NCI-H526 treated with DMSO at 0.1 percent for 48 hours (cell line): ENCODE measurements at regions not wholly inside any gene's neighbourhood (a gene's known extent, or its start where the extent isn't known, plus 50 kb on each side); places are given as distances from the start of the nearest gene placed in this dataset.

Experiments
- DNase-seq: peaks from one replicate; lab custom pipeline; 2025; lab: John Stamatoyannopoulos, UW

DNA sequence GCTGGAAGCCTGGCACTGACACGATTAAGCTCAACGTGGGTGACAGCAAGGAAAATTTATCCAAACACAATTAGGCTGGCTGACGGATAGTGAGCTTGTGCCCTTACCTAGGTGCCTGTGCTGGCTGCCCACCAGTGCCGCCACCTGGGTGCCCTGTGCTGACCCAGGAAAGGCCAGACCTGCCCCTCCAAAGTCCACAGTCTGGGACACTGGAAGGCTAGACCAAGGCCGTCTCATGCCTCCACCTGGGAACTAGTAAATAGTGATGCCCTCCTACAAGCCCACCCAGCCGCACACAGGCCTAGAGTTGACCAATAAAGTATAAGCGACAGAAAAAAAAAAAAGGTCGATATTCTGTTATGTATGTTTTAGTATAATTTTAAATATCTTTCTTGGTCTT, 142.6 kb upstream of the MCHR2 start:
- DNase-seq, result no peak

GRCh38 chr6:100135977-100136376, 142.0 kb upstream of the MCHR2 start:
- DNase-seq, result no peak

- no peak for DNase-seq
Observed at GRCh38 chr6:100134703-100135102, 140.7 kb upstream of the MCHR2 start.

DNA sequence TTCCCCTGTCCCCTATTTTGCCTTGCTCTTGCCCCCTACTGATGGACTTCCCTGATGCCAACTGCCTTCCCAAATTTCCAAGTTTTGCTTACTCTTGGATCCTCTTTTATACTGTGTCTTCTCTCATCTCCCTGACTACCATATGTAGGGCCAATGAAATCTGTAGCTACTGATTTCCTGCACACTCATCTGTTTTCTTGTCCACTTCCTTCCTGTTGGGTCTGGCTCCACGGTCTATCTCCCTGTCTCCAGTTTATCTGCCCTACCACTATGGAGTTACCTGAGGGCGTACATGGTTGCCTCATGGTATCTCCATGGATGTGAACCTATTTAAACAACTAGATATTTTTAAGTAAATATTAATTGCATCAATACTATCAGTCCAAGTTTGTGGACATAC, 140.3 kb upstream of the MCHR2 start:
- no peak for DNase-seq

DNA sequence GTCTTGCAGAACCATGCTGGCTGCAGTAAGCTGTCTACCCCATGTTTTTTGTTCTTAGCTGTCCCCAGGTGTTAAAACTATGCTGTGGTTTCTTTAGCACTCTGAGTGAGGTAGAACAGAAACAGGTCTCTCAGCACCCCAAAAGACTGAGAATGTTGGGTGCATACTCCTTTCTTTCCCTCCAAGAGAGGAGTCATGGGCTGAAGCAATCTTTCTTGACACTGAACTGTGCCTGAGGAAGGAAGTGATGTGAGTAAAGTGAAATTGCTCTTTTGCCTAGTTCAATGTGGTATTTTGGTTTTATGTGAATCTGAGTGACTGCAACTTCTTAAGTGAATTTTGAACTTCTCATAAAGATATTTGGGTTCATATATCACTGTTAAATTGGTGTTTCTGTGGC, 138.0 kb upstream of the MCHR2 start:
- DNase-seq, result no peak

- no peak for DNase-seq
Observed at GRCh38 chr6:100130630-100131029, 136.6 kb upstream of the MCHR2 start.

DNA sequence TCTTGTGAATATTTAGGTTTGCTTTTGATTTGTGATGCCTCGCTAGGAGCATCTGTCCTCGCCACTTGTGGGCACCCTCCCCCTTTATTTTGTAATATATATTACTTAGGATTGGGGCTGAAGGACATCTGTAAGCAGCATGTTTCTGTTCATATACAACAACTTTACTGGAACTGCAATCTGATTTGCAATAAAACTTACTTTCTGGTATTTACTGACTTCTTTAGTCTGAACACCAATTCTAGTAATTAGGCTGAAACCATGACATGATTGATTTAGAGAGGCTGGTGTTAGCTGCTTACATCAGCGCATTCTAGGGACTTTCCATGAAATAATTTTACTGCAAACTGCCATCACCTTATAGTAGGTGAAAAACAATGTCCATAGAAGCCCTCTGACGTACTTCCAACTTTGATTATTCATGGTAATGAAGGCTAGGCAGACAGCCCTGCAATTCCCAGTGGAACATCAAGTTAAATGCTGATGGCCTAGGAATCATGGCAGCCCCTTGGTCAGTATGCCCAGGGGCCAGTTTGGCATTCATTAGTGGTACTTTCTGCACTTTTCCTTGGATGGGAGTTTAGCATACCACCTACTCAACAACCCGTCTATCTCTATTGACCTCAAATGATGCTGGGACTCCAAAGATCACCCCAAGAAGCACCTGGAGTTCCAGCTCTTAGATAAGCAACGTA, 132.9 kb upstream of the MCHR2 start:
- DNase-seq, result no peak

- no peak for DNase-seq
Observed at GRCh38 chr6:100121854-100122609, 128.0 kb upstream of the MCHR2 start.

DNA sequence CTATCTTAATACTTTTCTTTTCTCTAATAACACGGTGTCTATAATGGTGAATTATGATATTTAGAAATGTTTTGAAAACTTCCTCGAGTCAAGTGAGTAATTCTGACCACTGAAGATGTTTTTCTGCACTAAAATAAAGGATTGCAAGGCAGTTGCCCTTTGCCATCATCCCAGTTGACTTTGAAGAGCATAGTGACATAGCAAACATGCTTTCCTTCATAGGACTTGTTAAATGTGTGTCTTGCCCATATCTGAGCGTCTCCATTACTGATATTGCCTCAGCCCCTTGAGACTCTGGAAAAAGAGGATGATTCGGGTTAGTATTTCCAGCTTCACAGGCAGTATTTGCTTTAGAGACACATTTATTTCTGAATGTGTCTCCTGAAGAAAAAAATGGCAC, 125.2 kb upstream of the MCHR2 start:
- DNase-seq, result no peak

- DNase-seq, result no peak
Observed at GRCh38 chr6:100118301-100118700, 124.3 kb upstream of the MCHR2 start.

GRCh38 chr6:100117680-100118079, 123.7 kb upstream of the MCHR2 start:
- no peak for DNase-seq

- DNase-seq, result peak; percentile 75
Observed at GRCh38 chr6:100116411-100117194, 122.6 kb upstream of the MCHR2 start.

GRCh38 chr6:100115407-100116101, 121.5 kb upstream of the MCHR2 start:
- no peak for DNase-seq

GRCh38 chr6:100112855-100113508, 119.0 kb upstream of the MCHR2 start:
- DNase-seq, result no peak

DNA sequence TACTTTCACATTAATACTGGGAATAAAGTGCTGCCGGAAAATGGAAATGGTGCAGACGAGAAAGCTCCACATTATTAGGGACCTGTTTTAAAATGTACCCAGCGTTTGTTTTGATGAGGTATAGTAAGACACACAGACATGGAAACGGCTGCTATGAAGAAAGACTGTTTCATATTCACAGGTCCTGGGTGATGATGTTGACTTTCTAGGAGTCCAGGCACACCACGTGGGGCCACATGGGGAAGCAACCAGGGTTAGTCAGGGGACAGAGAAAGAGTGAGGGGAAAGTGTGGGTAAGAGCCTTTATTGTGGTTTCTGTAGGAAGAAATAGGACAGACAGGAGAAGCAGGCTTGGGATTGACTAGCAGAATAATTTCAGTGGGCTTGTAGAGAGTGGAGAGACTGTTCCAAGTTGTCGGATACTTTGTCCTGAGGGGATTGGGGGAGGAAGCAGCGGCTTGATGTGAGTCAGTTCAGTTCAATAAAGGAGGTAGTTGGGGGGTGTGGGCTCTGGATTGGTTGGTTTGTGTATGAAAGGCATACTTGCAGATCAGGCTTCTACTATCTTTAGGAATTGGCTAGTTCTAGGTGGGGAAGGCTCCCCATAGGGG, 112.0 kb upstream of the MCHR2 start:
- DNase-seq, result no peak

DNA sequence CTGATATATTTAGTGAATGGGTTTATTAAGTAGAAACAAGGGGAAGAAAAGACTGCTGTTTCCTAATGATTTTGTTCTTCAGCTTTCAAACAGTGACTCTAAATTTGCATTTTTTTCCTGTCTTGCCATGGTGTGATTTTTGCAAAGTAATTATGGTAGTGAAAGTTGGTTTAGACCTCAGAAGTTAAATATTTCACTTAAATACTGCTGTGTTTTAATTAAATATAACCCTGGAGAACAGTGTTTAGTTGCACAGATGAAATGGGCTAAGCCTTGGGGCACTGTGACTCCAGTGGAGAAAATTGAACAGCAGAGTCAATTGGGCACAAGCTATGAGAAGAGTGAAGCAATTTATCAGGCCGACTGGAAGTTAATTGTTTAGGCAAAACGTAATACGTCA, 111.1 kb upstream of the MCHR2 start:
- no peak for DNase-seq

GRCh38 chr6:100103931-100104330, 109.9 kb upstream of the MCHR2 start:
- no peak for DNase-seq

DNA sequence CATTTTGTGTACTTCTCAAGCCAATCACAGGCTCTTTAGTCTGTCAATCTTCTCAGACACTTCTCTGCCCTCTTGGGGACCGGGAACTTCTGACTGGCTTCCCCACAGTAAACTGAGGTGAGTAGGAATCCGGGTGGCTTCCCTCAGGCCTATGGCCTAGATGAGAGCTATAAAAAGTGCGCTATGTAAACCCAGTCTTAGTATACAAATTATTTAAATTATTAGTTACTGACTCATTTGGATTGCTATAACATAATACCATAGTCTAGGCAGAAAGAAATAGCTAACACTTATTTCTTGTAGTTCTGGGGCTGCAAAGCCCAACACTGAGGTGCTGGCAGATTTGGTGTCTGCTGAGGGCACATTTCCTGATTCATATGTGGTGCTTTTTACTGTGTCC, 109.2 kb upstream of the MCHR2 start:
- no peak for DNase-seq

GRCh38 chr6:100101644-100102043, 107.6 kb upstream of the MCHR2 start:
- no peak for DNase-seq

- DNase-seq, result no peak
Observed at GRCh38 chr6:100100776-100101175, 106.8 kb upstream of the MCHR2 start.
